ENCODE measurements at regions not wholly inside any gene's neighbourhood (a gene's known extent, or its start where the extent isn't known, plus 50 kb on each side); places are given as distances from the start of the nearest gene placed in this dataset.

GRCh38 chr18:24782566-24782965 lies 322.1 kb downstream of the HRH4 start:
- H3K27me3 Mint-ChIP-seq (ENCODE audit: insufficient read depth): 0 out of 2 replicates have a peak, but pooled peaks cover 3% of the 10 kb centered on the region
- H3K36me3 Mint-ChIP-seq (ENCODE audit: low read depth): no peaks in the 10 kb centered on the region
- H3K4me3 Mint-ChIP-seq: no peak overlapping the region
- H3K4me1 Mint-ChIP-seq (ENCODE audit: low read depth): no peaks in the 10 kb centered on the region
- no peak for DNase-seq
- no peak for TF ChIP-seq CTCF (IDR thresholded peaks at IDR 0.05)
- peaks cover 9% of the 10 kb centered on the region for H3K9me3 Mint-ChIP-seq
- no peak overlapping the region for H3K27ac Mint-ChIP-seq

GRCh38 chr18:24785019-24785418 lies 324.6 kb downstream of the HRH4 start:
- no peak for TF ChIP-seq CTCF (IDR thresholded peaks at IDR 0.05)
- Mint-ChIP-seq H3K36me3 (ENCODE audit: low read depth) (no peaks in the 10 kb centered on the region), H3K4me3 (no peak overlapping the region)

GRCh38 chr18:24786027-24786426 lies 325.6 kb downstream of the HRH4 start:
- H3K9me3 Mint-ChIP-seq: peaks cover 22% of the 10 kb centered on the region
- H3K27ac Mint-ChIP-seq: no peak overlapping the region
- no peaks in the 10 kb centered on the region for H3K4me1 Mint-ChIP-seq (ENCODE audit: low read depth)
- no peak for DNase-seq
- H3K36me3 Mint-ChIP-seq (ENCODE audit: low read depth): no peaks in the 10 kb centered on the region
- 0 out of 2 replicates have a peak, but pooled peaks cover 3% of the 10 kb centered on the region for H3K27me3 Mint-ChIP-seq (ENCODE audit: insufficient read depth)
- H3K4me3 Mint-ChIP-seq: no peak overlapping the region
- no peak for TF ChIP-seq CTCF (IDR thresholded peaks at IDR 0.05)

More at GRCh38 chr18:24785019-24785418, 324.6 kb downstream of the HRH4 start:
- Mint-ChIP-seq H3K27ac (no peak overlapping the region), H3K9me3 (peaks cover 22% of the 10 kb centered on the region), H3K27me3 (ENCODE audit: insufficient read depth) (0 out of 2 replicates have a peak, but pooled peaks cover 3% of the 10 kb centered on the region), H3K4me1 (ENCODE audit: low read depth) (no peaks in the 10 kb centered on the region)
- no peak for DNase-seq

GRCh38 chr18:24790347-24790746 lies 329.9 kb downstream of the HRH4 start:
- peaks cover 17% of the 10 kb centered on the region for H3K9me3 Mint-ChIP-seq
- no peak for TF ChIP-seq CTCF (IDR thresholded peaks at IDR 0.05)
- no peak for DNase-seq
- no peaks in the 10 kb centered on the region for H3K4me1 Mint-ChIP-seq (ENCODE audit: low read depth)
- no peak overlapping the region for H3K27ac Mint-ChIP-seq
- H3K4me3 Mint-ChIP-seq: no peak overlapping the region
- H3K27me3 Mint-ChIP-seq (ENCODE audit: insufficient read depth): peaks cover 4% of the 10 kb centered on the region; the same call in 1 of the 2 replicates
- H3K36me3 Mint-ChIP-seq (ENCODE audit: low read depth): no peaks in the 10 kb centered on the region

GRCh38 chr18:24791751-24792545 lies 331.5 kb downstream of the HRH4 start:
- TF ChIP-seq CTCF (IDR thresholded peaks at IDR 0.05): no peak
- Mint-ChIP-seq H3K9me3 (peaks cover 17% of the 10 kb centered on the region), H3K27ac (no peak overlapping the region), H3K36me3 (ENCODE audit: low read depth) (no peaks in the 10 kb centered on the region), H3K27me3 (ENCODE audit: insufficient read depth) (peaks cover 4% of the 10 kb centered on the region; the same call in 1 of the 2 replicates), H3K4me1 (ENCODE audit: low read depth) (no peaks in the 10 kb centered on the region), H3K4me3 (no peak overlapping the region)
- no peak for DNase-seq

Measured in HFFc6 (cell line).